ENCODE measurements at regions not wholly inside any gene's neighbourhood (a gene's known extent, or its start where the extent isn't known, plus 50 kb on each side); places are given as distances from the start of the nearest gene placed in this dataset.

GRCh38 chr19:31496076-31496475, 146.8 kb upstream of the TSHZ3 start:
- no peak for FAIRE-seq
- no peak overlapping the region for H3K4me3 ChIP-seq (ENCODE audit: insufficient read depth, low read depth, low read length)
- TF ChIP-seq CTCF (IDR thresholded peaks at IDR 0.05; ENCODE audit: insufficient read depth, low read depth, low read length) (no peak), EZH2 (IDR thresholded peaks at IDR 0.05; ENCODE audit: insufficient read depth, low read length) (no peak)

DNA sequence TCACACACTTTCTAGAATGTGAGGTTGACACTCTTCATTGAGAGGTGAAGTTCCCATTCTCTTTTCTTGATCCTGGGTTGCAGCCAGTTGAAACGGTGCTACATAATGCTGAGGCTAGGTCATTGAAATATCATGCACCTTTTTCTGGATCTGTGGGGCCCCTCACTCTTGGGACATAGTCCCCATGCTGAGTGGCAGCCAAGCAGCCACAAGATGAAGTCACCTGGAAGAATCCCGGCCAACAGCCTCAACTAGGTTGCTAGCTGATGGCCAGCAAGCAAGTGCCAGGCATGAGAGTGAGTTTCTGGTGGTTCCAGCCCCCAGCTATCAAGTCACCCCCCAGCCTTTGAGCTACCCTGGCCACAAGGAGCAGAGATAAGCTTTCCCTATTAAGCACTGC, 148.5 kb upstream of the TSHZ3 start:
- DNase-seq (ENCODE audit: low read depth) (no peak), FAIRE-seq (no peak)
- no peaks in the 10 kb centered on the region for H3K79me2 ChIP-seq (ENCODE audit: insufficient read depth, low read length)
- TF ChIP-seq EZH2 (IDR thresholded peaks at IDR 0.05; ENCODE audit: insufficient read depth, low read length) (no peak), CTCF (IDR thresholded peaks at IDR 0.05; ENCODE audit: insufficient read depth, low read depth, low read length) (no peak)
- Mint-ChIP-seq H3K36me3 (ENCODE audit: low read depth, unreplicated experiment) (no peaks in the 10 kb centered on the region), H3K27me3 (ENCODE audit: low read depth, unreplicated experiment) (peaks cover 34% of the 10 kb centered on the region), H3K9me3 (ENCODE audit: unreplicated experiment) (peaks cover 3% of the 10 kb centered on the region), H3K27ac (ENCODE audit: unreplicated experiment) (no peak overlapping the region), H3K4me3 (ENCODE audit: unreplicated experiment) (no peak overlapping the region), H3K4me1 (ENCODE audit: low read depth, unreplicated experiment) (no peaks in the 10 kb centered on the region)
- no peaks in the 10 kb centered on the region for H3K27me3 ChIP-seq (ENCODE audit: insufficient read depth, low read length)
- H3K4me3 ChIP-seq (ENCODE audit: insufficient read depth, low read depth, low read length), result no peak overlapping the region
- H3K4me1 ChIP-seq (ENCODE audit: insufficient read depth, low read length), result no peaks in the 10 kb centered on the region
- H3K9me3 ChIP-seq (ENCODE audit: insufficient read depth, low read depth, low read length), result no peaks in the 10 kb centered on the region
- no peaks in the 10 kb centered on the region for H3K36me3 ChIP-seq (ENCODE audit: insufficient read depth, low read length)
- H2AFZ ChIP-seq (ENCODE audit: low read depth, low read length), result no peak overlapping the region
- no peaks in the 10 kb centered on the region for H4K20me1 ChIP-seq (ENCODE audit: insufficient read depth, low read length)
- no peak overlapping the region for H3K4me2 ChIP-seq (ENCODE audit: low read length)
- no peak overlapping the region for H3K27ac ChIP-seq (ENCODE audit: low read depth, low read length)
- H3K9ac ChIP-seq (ENCODE audit: low read length), result no peak overlapping the region

More at GRCh38 chr19:31496076-31496475, 146.8 kb upstream of the TSHZ3 start:
- H3K36me3 ChIP-seq (ENCODE audit: insufficient read depth, low read length), result no peaks in the 10 kb centered on the region
- H3K4me1 ChIP-seq (ENCODE audit: insufficient read depth, low read length), result no peaks in the 10 kb centered on the region
- Mint-ChIP-seq H3K27me3 (ENCODE audit: low read depth, unreplicated experiment) (peaks cover 19% of the 10 kb centered on the region), H3K9me3 (ENCODE audit: unreplicated experiment) (peaks cover 3% of the 10 kb centered on the region), H3K4me1 (ENCODE audit: low read depth, unreplicated experiment) (no peaks in the 10 kb centered on the region), H3K27ac (ENCODE audit: unreplicated experiment) (no peak overlapping the region), H3K4me3 (ENCODE audit: unreplicated experiment) (no peak overlapping the region), H3K36me3 (ENCODE audit: low read depth, unreplicated experiment) (no peaks in the 10 kb centered on the region)
- H3K79me2 ChIP-seq (ENCODE audit: insufficient read depth, low read length), result no peaks in the 10 kb centered on the region
- no peak overlapping the region for H3K27ac ChIP-seq (ENCODE audit: low read depth, low read length)
- no peak overlapping the region for H3K9ac ChIP-seq (ENCODE audit: low read length)
- no peak for DNase-seq (ENCODE audit: low read depth)
- H4K20me1 ChIP-seq (ENCODE audit: insufficient read depth, low read length), result no peaks in the 10 kb centered on the region
- H3K27me3 ChIP-seq (ENCODE audit: insufficient read depth, low read length), result no peaks in the 10 kb centered on the region
- no peak overlapping the region for H2AFZ ChIP-seq (ENCODE audit: low read depth, low read length)
- no peaks in the 10 kb centered on the region for H3K9me3 ChIP-seq (ENCODE audit: insufficient read depth, low read depth, low read length)
- no peak overlapping the region for H3K4me2 ChIP-seq (ENCODE audit: low read length)

DNA sequence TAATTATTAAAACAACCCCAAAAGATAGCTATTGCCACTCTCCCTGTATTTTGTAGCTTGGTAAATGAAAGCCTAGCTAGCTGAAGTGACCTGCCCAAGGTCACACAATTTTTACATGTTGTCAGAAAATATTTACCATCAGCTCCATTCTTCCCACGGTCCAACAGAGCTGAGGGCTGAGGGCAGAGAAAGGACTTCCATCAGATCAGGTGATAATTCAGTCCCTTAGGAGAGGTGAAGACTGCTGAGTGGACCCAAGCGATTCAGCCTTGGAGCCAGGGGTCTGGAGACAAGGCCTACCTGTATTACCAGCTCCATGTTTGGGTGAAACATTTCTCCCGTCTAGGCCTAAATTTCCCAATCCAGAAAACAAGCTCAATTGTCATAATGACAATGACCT, 149.5 kb upstream of the TSHZ3 start:
- Histone ChIP-seq H3K79me2 (ENCODE audit: insufficient read depth, low read length) (no peaks in the 10 kb centered on the region), H3K4me1 (ENCODE audit: insufficient read depth, low read length) (no peaks in the 10 kb centered on the region), H3K9ac (ENCODE audit: low read length) (no peak overlapping the region), H4K20me1 (ENCODE audit: insufficient read depth, low read length) (no peaks in the 10 kb centered on the region), H2AFZ (ENCODE audit: low read depth, low read length) (no peak overlapping the region), H3K4me3 (ENCODE audit: insufficient read depth, low read depth, low read length) (no peak overlapping the region), H3K9me3 (ENCODE audit: insufficient read depth, low read depth, low read length) (no peaks in the 10 kb centered on the region), H3K27me3 (ENCODE audit: insufficient read depth, low read length) (no peaks in the 10 kb centered on the region), H3K36me3 (ENCODE audit: insufficient read depth, low read length) (no peaks in the 10 kb centered on the region), H3K4me2 (ENCODE audit: low read length) (no peak overlapping the region), H3K27ac (ENCODE audit: low read depth, low read length) (no peak overlapping the region)
- FAIRE-seq (no peak), DNase-seq (ENCODE audit: low read depth) (no peak)
- Mint-ChIP-seq H3K27ac (ENCODE audit: unreplicated experiment) (no peak overlapping the region), H3K36me3 (ENCODE audit: low read depth, unreplicated experiment) (no peaks in the 10 kb centered on the region), H3K4me3 (ENCODE audit: unreplicated experiment) (no peak overlapping the region), H3K4me1 (ENCODE audit: low read depth, unreplicated experiment) (no peaks in the 10 kb centered on the region), H3K9me3 (ENCODE audit: unreplicated experiment) (peaks cover 4% of the 10 kb centered on the region), H3K27me3 (ENCODE audit: low read depth, unreplicated experiment) (peaks cover 38% of the 10 kb centered on the region)
- TF ChIP-seq CTCF (IDR thresholded peaks at IDR 0.05; ENCODE audit: insufficient read depth, low read depth, low read length) (no peak), EZH2 (IDR thresholded peaks at IDR 0.05; ENCODE audit: insufficient read depth, low read length) (no peak)

Measured in astrocyte (in vitro differentiated cells and primary cell).